Left ventricle myocardium inferior (tissue), 1 donor: ENCODE measurements at regions not wholly inside any gene's neighbourhood (a gene's known extent, or its start where the extent isn't known, plus 50 kb on each side); places are given as distances from the start of the nearest gene placed in this dataset.

Experiments used
- DNase-seq: peaks from one replicate; pipeline ENCODE4 v3.0.0-alpha.2; 2020
- H3K27ac ChIP-seq: fragments of 200-600 bp; replicated peaks from 2 replicates; pipeline ENCODE4 v1.8.0; 2021
- H3K27me3 ChIP-seq: fragments of 200-600 bp; 2 replicates; pipeline ENCODE4 v1.8.0; 2021; ENCODE audit warnings: low read depth
- H3K36me3 ChIP-seq: fragments of 200-600 bp; 2 replicates; pipeline ENCODE4 v1.8.0; 2021
- H3K4me1 ChIP-seq: fragments of 200-600 bp; 2 replicates; pipeline ENCODE4 v1.8.0; 2021
- H3K4me3 ChIP-seq: fragments of 200-600 bp; 2 replicates; pipeline ENCODE4 v1.8.0; 2021; ENCODE audit warnings: mild to moderate bottlenecking, moderate library complexity
- H3K9me3 ChIP-seq: fragments of 200-600 bp; replicated peaks from 2 replicates; pipeline ENCODE4 v1.8.0; 2021
- intact Hi-C: fragments of 100-400 bp; cut with micrococcal nuclease; formaldehyde crosslinking; loops from one replicate; pipeline ENCODE4 v1.11.0; 2022
- TF ChIP-seq, protein P1 (sequence below): fragments of 200-600 bp; IDR thresholded peaks from 2 replicates; pipeline ENCODE4 v1.8.0; 2021; ENCODE audit warnings: antibody characterized with exemption, mild to moderate bottlenecking, borderline replicate concordance
- donor health status: DM: no; HTN: yes; CAD: no; lungs with severe emphysema.

DNA sequence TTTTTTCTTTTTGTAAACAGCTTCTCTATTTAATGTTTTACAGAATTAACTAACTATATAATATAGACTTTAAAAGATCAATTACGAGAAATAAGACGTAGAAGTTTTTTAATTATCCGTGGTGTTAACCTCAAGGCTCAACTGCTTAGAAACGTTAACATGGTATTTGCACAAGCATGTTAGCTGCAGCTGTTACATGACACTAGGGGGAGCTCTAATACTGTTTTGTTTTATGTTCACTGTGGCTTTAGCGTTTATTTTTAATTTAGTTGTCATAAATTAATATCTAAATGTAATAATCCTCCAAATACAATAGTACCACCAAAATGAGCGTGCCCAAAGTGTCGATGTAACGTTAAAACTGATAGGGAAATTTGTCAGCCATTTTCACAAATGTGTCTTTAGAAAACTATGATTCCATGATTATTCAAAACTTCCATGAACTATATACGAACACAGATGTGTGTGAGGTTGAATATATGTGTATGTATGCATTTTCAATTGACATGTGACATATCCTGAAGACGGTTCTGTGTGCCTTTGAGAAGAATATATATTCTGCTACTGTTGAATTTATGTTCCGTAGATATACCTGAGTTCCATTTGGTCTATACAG, 828.8 kb upstream of the MBL2 start:
- H3K27ac ChIP-seq = no peak overlapping the region
- DNase-seq = no peak
- H3K4me1 ChIP-seq = no peaks in the 10 kb centered on the region
- no peak overlapping the region for H3K4me3 ChIP-seq
- peaks cover 7% of the 10 kb centered on the region for H3K27me3 ChIP-seq
- TF ChIP-seq, protein P1, sequence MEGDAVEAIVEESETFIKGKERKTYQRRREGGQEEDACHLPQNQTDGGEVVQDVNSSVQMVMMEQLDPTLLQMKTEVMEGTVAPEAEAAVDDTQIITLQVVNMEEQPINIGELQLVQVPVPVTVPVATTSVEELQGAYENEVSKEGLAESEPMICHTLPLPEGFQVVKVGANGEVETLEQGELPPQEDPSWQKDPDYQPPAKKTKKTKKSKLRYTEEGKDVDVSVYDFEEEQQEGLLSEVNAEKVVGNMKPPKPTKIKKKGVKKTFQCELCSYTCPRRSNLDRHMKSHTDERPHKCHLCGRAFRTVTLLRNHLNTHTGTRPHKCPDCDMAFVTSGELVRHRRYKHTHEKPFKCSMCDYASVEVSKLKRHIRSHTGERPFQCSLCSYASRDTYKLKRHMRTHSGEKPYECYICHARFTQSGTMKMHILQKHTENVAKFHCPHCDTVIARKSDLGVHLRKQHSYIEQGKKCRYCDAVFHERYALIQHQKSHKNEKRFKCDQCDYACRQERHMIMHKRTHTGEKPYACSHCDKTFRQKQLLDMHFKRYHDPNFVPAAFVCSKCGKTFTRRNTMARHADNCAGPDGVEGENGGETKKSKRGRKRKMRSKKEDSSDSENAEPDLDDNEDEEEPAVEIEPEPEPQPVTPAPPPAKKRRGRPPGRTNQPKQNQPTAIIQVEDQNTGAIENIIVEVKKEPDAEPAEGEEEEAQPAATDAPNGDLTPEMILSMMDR = peak; percentile 86
- intact Hi-C loops = no loop called here
- H3K36me3 ChIP-seq = no peaks in the 10 kb centered on the region
- no peaks in the 10 kb centered on the region for H3K9me3 ChIP-seq

DNA sequence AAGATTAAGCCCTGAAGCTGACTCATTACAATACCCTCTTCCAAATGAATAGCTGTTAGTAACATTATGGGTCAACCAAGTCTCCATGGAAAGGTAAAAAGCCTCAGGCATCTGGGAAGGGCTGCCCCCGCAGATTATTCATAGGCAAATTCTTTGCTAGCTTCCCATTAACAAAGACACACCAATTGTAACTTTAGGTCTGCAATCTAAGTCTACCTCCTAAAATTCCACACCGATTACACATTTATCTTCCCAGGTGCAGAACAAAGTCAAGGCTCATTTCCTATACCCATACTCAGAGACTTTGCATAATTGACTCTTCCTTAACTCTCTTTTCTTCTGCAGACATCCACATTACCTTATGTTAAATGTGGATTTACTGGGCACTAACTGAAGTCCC, 826.3 kb upstream of the MBL2 start:
- Histone ChIP-seq H3K36me3 (no peaks in the 10 kb centered on the region), H3K4me3 (no peak overlapping the region), H3K27me3 (peaks cover 7% of the 10 kb centered on the region), H3K4me1 (no peaks in the 10 kb centered on the region), H3K9me3 (no peaks in the 10 kb centered on the region), H3K27ac (no peak overlapping the region)
- no peak for DNase-seq
- intact Hi-C loops = no loop called here
- TF ChIP-seq, protein P1 = no peak

DNA sequence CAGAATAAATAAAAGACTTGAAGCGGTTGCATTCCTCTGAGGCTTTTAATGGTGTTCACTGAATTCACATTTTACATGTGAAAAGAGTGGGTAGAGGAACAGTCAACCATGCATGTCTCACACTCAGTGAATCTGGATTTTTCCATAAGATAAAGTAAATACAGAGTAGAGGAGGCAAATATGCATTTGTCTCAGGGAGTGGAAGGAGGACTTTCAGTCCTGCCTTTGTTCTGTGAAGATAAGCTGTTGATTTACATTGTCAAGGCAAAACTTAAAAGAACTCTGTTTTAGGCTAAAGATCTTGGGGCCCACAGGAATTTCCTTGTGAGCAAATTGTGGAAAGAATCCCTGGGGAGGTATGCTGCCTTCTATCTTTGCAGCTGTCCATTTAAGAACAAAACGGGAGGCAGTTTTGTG, 825.3 kb upstream of the MBL2 start:
- H3K4me3 ChIP-seq = no peak overlapping the region
- no peak overlapping the region for H3K27ac ChIP-seq
- H3K4me1 ChIP-seq = no peaks in the 10 kb centered on the region
- TF ChIP-seq, protein P1 = no peak
- H3K36me3 ChIP-seq = no peaks in the 10 kb centered on the region
- intact Hi-C loops = no loop called here
- peaks cover 18% of the 10 kb centered on the region for H3K27me3 ChIP-seq
- no peak for DNase-seq
- H3K9me3 ChIP-seq = no peaks in the 10 kb centered on the region

DNA sequence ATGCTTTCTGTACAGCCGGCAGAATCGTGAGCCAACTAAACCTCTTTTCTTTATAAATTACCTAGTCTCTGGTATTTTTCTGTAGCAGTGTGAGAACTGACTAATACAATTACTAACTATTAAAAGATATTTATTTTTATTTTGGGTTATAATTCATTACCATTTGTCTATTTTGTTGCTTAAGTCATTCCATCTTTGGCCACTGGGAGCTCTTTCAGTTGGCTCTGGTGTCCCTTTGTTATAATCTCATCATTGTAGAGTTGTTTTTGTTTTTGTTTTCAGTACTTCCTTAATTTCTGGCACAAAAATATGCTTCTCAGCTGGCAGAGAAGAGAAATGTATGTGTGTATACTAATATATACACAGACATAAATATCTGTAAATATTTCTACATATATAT, 807.9 kb upstream of the MBL2 start:
- TF ChIP-seq, protein P1 = no peak
- no peaks in the 10 kb centered on the region for H3K4me1 ChIP-seq
- H3K27me3 ChIP-seq = no peaks in the 10 kb centered on the region
- intact Hi-C loops = no loop called here
- H3K27ac ChIP-seq = no peak overlapping the region
- no peak overlapping the region for H3K4me3 ChIP-seq
- H3K9me3 ChIP-seq = no peaks in the 10 kb centered on the region
- DNase-seq = no peak
- no peaks in the 10 kb centered on the region for H3K36me3 ChIP-seq

DNA sequence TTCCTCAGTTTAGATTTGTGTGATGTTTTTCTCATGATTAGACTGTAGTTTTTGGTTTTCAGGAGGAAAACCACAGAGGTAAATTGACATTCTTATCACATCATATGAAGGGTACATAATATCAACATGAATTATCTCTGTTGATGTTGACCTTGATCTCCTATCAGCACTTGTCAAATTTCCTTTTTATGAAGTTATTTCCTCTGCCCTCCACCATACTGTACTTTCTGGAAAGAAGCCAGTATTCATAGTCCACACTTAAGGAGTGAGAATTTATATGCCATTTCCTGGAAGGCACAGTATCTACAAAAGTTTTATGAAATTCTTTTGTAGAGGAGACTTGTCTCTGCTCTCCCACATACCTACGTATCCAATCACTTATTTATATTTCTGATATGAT, 807.2 kb upstream of the MBL2 start:
- Histone ChIP-seq H3K36me3 (no peaks in the 10 kb centered on the region), H3K4me1 (no peaks in the 10 kb centered on the region), H3K4me3 (no peak overlapping the region), H3K9me3 (no peaks in the 10 kb centered on the region), H3K27ac (no peak overlapping the region), H3K27me3 (no peaks in the 10 kb centered on the region)
- DNase-seq = no peak
- intact Hi-C loops = no loop called here
- TF ChIP-seq, protein P1 = no peak
